CD4-positive, alpha-beta memory T cell (primary cell): ENCODE measurements at regions not wholly inside any gene's neighbourhood (a gene's known extent, or its start where the extent isn't known, plus 50 kb on each side); places are given as distances from the start of the nearest gene placed in this dataset.
A peak's percentile ranks its signal among the peaks of the same experiment; 100 is the strongest.

ENCODE experiments used
- CTCF ChIA-PET: fragments of 350-600 bp; sonication (Branson Sonifier 250); formaldehyde crosslinking; loops from one replicate; lab custom pipeline; 2021; ENCODE audit warnings: inconsistent platforms; ENCODE audit not compliant: partially characterized antibody; lab: Charles Lee
- POLR2A ChIA-PET: fragments of 350-600 bp; sonication (Branson Sonifier 250); formaldehyde crosslinking; loops from one replicate; lab custom pipeline; 2021; ENCODE audit not compliant: partially characterized antibody; lab: Charles Lee
- DNase-seq, 5 donors: peaks; one replicate each; pipeline versions ENCODE4 v3.0.0 to v3.0.0-alpha.2; 2020 to 2022; ENCODE audit warnings: mixed read lengths in 1 of 5
- H3K27ac ChIP-seq: one replicate; pipeline ENCODE4 v1.7.0; 2013; ENCODE audit warnings: low read depth, low read length
- H3K27me3 ChIP-seq: 2 replicates; pipeline ENCODE4 v1.7.0; 2013; ENCODE audit warnings: mild to moderate bottlenecking, low read length, moderate library complexity; ENCODE audit not compliant: insufficient read depth
- H3K36me3 ChIP-seq: 2 replicates; pipeline ENCODE4 v1.7.0; 2013; ENCODE audit warnings: mild to moderate bottlenecking, low read length, moderate library complexity; ENCODE audit not compliant: insufficient read depth
- H3K4me1 ChIP-seq: 2 replicates; pipeline ENCODE4 v1.7.0; 2013; ENCODE audit warnings: mild to moderate bottlenecking, low read length, moderate library complexity; ENCODE audit not compliant: insufficient read depth
- H3K4me3 ChIP-seq, 2 donors: one replicate each; pipeline ENCODE4 v1.7.0; 2013; ENCODE audit warnings: low read length in 2 of 2, mild to moderate bottlenecking in 1 of 2
- H3K9me3 ChIP-seq, 2 donors: one replicate each; pipeline ENCODE4 v1.7.0; 2013; ENCODE audit warnings: low read length in 2 of 2, control low read depth in 1 of 2; ENCODE audit not compliant: control insufficient read depth in 1 of 2
- H3K27ac Mint-ChIP-seq, 7 donors: one replicate each; pipeline ENCODE4 v1.8.0; 2020 to 2021; ENCODE audit warnings: mixed read lengths in 7 of 7, mild to moderate bottlenecking in 6 of 7, inconsistent platforms in 3 of 7, moderate library complexity in 3 of 7
- H3K27me3 Mint-ChIP-seq, 2 donors: one replicate each; pipeline ENCODE4 v1.8.0; 2020 to 2021; ENCODE audit warnings: mixed read lengths in 2 of 2
- H3K36me3 Mint-ChIP-seq, 2 donors: one replicate each; pipeline ENCODE4 v1.8.0; 2020 to 2021; ENCODE audit warnings: mixed read lengths in 2 of 2, inconsistent platforms in 1 of 2, mild to moderate bottlenecking in 1 of 2
- H3K4me1 Mint-ChIP-seq, 4 donors: one replicate each; pipeline ENCODE4 v1.8.0; 2020 to 2021; ENCODE audit warnings: mixed read lengths in 4 of 4, mild to moderate bottlenecking in 1 of 4
- H3K4me3 Mint-ChIP-seq, 8 donors: one replicate each; pipeline ENCODE4 v1.8.0; 2020 to 2021; ENCODE audit warnings: mixed read lengths in 8 of 8, mild to moderate bottlenecking in 7 of 8, moderate library complexity in 6 of 8, inconsistent platforms in 3 of 8
- H3K9me3 Mint-ChIP-seq, 8 donors: one replicate each; pipeline ENCODE4 v1.8.0; 2020 to 2021; ENCODE audit warnings: mixed read lengths in 8 of 8, mild to moderate bottlenecking in 5 of 8, inconsistent platforms in 3 of 8, moderate library complexity in 1 of 8
- intact Hi-C: fragments of 100-400 bp; cut with micrococcal nuclease; formaldehyde crosslinking; loops from one replicate; pipeline ENCODE4 v1.15.1; 2023

DNA sequence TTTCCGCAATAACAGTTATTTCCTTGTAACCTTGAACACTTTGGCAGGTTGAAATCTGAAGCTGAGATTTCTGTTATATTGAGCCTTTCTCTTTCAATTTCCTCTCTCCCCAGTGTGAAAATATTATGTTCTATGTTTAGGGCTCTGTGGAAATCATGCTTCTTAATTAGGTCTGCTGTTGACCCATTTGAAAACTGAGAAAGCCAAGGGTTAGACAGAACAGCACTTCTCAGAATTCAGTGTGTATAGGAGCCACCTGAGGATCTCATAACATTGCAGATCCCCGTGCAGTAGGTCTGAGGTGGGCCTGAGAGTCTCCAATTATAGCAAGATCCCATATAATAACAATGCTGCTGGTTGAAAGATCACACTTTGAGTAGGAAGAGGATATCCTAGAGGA lies 230.2 kb upstream of the NT5C1B start:
- H3K27ac ChIP-seq = no peak overlapping the region
- CTCF ChIA-PET = no interaction called here
- peaks cover 0 to 2% (median 0%) of the 10 kb centered on the region in 8 donors for H3K9me3 Mint-ChIP-seq

DNA sequence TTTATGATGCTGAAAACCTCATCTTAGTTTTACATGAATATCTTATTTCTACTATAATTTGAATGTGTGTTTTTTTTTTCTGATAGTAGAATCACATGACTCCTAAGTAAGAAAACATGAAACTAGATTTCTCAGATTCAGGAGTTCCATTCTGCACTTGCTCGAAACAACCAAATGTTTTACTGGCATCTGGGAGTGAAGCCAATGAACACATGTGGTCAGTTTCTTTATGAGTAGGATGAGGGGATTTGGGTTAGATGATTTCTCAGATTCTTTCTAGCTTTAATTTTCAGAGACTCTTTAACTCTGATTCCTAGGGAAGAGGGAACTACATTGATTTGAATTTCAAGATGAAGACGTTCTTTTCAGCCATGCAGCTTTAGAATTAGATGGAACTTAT lies 225.0 kb upstream of the NT5C1B start:
- H3K27me3 Mint-ChIP-seq = no peaks in the 10 kb centered on the region
- H3K36me3 Mint-ChIP-seq = peaks cover 3 to 10% of the 10 kb centered on the region in 2 donors
- no peak overlapping the region for H3K27ac Mint-ChIP-seq
- Histone ChIP-seq H3K4me1 (no peaks in the 10 kb centered on the region), H3K4me3 (no peak overlapping the region), H3K9me3 (no peaks in the 10 kb centered on the region), H3K27ac (no peak overlapping the region), H3K27me3 (no peaks in the 10 kb centered on the region), H3K36me3 (no peaks in the 10 kb centered on the region)
- ChIA-PET POLR2A (no interaction called here), CTCF (no interaction called here)
- no peak for DNase-seq
- H3K4me1 Mint-ChIP-seq = no peaks in the 10 kb centered on the region
- no peak overlapping the region for H3K4me3 Mint-ChIP-seq
- H3K9me3 Mint-ChIP-seq = no peaks in the 10 kb centered on the region
- intact Hi-C loops = no loop called here

More for the DNA sequence above, 230.2 kb upstream of the NT5C1B start:
- Histone ChIP-seq H3K4me3 (no peak overlapping the region), H3K36me3 (no peaks in the 10 kb centered on the region), H3K9me3 (no peaks in the 10 kb centered on the region), H3K4me1 (no peaks in the 10 kb centered on the region), H3K27me3 (no peaks in the 10 kb centered on the region)
- POLR2A ChIA-PET = no interaction called here
- Mint-ChIP-seq H3K36me3 (peaks cover 3 to 14% of the 10 kb centered on the region in 2 donors), H3K27ac (no peak overlapping the region), H3K27me3 (no peaks in the 10 kb centered on the region), H3K4me1 (no peaks in the 10 kb centered on the region), H3K4me3 (no peak overlapping the region)
- DNase-seq = no peak
- intact Hi-C loops = no loop called here

DNA sequence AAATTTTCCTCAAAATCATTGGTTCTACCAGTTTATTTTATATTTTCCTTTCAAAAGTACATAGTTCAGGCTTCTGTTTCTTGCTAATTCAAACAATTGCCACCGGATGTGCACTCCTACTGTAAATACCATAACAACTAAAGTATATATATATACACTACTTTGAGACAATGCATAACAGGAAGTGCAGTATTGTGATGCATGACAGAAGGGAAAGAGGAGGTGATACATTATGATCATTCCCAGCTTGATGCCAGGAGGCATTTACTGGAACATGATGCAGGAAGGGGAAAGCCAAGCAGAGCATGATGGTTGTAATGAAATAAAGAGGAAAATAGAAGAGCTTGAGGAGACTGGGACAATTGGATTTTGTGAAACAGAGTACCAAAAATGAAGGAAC lies 215.2 kb upstream of the NT5C1B start:
- Mint-ChIP-seq H3K4me1 (no peaks in the 10 kb centered on the region), H3K27me3 (no peaks in the 10 kb centered on the region), H3K27ac (no peak overlapping the region), H3K9me3 (peaks cover 0 to 7% (median 0%) of the 10 kb centered on the region in 8 donors), H3K36me3 (peaks cover 0 to 17% of the 10 kb centered on the region in 2 donors), H3K4me3 (no peak overlapping the region)
- H3K27ac ChIP-seq = no peak overlapping the region
- ChIA-PET POLR2A (no interaction called here), CTCF (no interaction called here)
- no peak for DNase-seq
- no peaks in the 10 kb centered on the region for H3K4me1 ChIP-seq
- H3K27me3 ChIP-seq = no peaks in the 10 kb centered on the region
- H3K36me3 ChIP-seq = no peaks in the 10 kb centered on the region
- intact Hi-C loops = no loop called here
- no peaks in the 10 kb centered on the region for H3K9me3 ChIP-seq
- no peak overlapping the region for H3K4me3 ChIP-seq

DNA sequence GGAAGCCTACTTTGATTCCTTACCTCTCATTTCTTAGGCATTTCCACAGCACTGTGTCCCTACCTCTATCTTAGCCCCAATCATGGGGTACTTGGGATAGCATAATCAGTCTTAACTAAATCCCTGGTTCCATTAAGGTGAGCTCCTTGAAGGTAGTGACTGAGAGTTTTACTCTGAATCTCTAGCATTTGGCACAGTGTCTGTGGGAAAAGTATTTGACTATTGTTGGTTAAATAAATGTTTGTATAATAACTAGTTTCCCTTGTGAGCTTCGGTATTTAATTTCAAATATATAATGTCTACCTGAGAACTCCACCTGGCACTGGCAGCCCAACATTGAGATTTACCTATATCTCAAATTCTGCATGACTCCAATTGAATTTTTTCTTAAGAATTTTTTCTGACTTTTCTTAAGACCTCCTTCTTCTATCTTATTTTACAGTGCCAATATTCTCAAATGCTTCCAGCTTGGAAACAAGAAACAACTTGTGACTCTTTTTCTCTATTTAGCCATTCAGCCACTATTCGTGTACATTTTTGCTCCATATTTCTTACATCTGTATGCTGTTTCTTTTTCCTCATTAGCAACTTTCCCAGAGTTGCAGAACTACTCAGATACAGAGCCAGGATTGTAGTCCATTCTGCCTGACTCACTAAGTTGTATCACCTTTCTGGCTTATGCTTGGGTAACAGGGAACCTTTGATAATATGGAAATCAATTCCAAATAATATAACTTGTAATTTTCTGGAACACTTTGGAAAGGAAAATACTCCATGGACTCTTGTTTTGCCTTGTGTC lies 214.0 kb upstream of the NT5C1B start:
- Histone ChIP-seq H3K36me3 (no peaks in the 10 kb centered on the region), H3K9me3 (no peaks in the 10 kb centered on the region), H3K4me3 (no peak overlapping the region), H3K27me3 (no peaks in the 10 kb centered on the region), H3K4me1 (no peaks in the 10 kb centered on the region), H3K27ac (no peak overlapping the region)
- CTCF ChIA-PET = no interaction called here
- DNase-seq = no peak
- Mint-ChIP-seq H3K36me3 (peaks cover 0 to 18% of the 10 kb centered on the region in 2 donors), H3K4me1 (no peaks in the 10 kb centered on the region), H3K9me3 (peaks cover 0 to 7% (median 0%) of the 10 kb centered on the region in 8 donors), H3K27ac (no peak overlapping the region), H3K27me3 (no peaks in the 10 kb centered on the region), H3K4me3 (no peak overlapping the region)
- POLR2A ChIA-PET = no interaction called here
- intact Hi-C loops = no loop called here

DNA sequence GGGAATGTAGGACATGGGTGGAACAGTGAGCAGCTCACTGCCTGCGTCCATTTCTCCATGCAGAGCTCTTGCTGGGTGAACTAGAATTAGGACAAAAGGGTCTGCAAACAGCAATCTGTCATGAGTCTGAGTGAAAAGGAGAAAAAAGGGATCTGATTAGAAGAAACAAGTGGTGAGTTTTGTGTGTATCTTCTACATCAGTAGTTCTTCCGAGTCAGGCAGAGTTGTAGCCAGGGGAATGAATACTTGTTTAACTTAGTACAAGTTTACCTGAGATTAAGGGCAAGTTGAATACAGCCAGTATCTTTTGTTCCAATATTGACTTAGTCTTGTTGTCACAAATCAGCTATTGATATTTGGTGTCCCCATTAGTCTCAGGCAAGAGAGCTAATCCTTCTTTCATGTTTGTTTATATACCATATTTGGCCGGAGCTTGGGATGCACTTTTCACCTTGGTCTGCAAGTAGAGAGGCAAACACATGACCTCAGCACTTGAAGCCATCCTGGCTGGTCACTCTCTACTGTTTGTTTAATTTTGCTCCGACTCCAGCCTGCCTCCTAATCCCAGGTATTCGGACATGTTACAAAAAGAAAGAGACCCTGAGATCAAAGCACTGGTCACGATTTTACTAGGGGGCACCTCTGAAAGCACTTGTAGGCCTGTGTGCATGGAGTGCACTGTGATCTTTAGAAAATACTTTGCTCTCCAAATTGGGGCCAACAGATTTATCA lies 211.0 kb upstream of the NT5C1B start:
- ChIA-PET CTCF (interaction anchor here (1.5 kb wide), 1 partner anchor 20 kb away, joined by 3 read pairs; no protein-coding TSS in a partner anchor), POLR2A (no interaction called here)
- Histone ChIP-seq H3K4me3 (no peak overlapping the region), H3K9me3 (no peaks in the 10 kb centered on the region), H3K36me3 (no peaks in the 10 kb centered on the region), H3K27ac (no peak overlapping the region), H3K4me1 (no peaks in the 10 kb centered on the region), H3K27me3 (no peaks in the 10 kb centered on the region)
- no peaks in the 10 kb centered on the region for H3K27me3 Mint-ChIP-seq
- no peaks in the 10 kb centered on the region for H3K4me1 Mint-ChIP-seq
- H3K36me3 Mint-ChIP-seq = peaks cover 0 to 23% of the 10 kb centered on the region in 2 donors
- intact Hi-C loops = no loop called here
- no peak overlapping the region for H3K27ac Mint-ChIP-seq
- no peak for DNase-seq
- peaks cover 0 to 7% (median 0%) of the 10 kb centered on the region in 8 donors for H3K9me3 Mint-ChIP-seq
- H3K4me3 Mint-ChIP-seq = no peak overlapping the region

DNA sequence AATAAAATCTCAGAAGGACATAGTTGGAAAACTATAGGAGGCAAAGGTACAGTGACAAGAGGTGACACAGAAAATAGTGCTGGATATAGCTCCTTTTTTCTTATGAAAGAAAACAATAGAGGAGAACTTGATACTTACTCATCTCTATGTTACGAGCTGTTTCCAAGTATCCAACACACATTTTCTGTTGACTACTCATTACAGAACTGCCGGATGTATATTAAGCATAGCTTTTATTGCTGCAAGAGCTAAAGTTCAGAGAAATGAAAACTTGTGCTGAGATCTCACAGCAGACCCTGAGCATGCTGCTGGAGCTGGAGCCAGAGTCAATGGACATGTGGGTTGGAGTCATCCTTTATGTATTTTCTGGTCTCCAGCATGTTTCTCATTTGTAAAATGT lies 210.0 kb upstream of the NT5C1B start:
- Mint-ChIP-seq H3K9me3 (peaks cover 0 to 4% (median 0%) of the 10 kb centered on the region in 8 donors), H3K27me3 (no peaks in the 10 kb centered on the region)
- CTCF ChIA-PET = interaction anchor here (1.5 kb wide), 1 partner anchor 19 kb away, joined by 3 read pairs; no protein-coding TSS in a partner anchor

DNA sequence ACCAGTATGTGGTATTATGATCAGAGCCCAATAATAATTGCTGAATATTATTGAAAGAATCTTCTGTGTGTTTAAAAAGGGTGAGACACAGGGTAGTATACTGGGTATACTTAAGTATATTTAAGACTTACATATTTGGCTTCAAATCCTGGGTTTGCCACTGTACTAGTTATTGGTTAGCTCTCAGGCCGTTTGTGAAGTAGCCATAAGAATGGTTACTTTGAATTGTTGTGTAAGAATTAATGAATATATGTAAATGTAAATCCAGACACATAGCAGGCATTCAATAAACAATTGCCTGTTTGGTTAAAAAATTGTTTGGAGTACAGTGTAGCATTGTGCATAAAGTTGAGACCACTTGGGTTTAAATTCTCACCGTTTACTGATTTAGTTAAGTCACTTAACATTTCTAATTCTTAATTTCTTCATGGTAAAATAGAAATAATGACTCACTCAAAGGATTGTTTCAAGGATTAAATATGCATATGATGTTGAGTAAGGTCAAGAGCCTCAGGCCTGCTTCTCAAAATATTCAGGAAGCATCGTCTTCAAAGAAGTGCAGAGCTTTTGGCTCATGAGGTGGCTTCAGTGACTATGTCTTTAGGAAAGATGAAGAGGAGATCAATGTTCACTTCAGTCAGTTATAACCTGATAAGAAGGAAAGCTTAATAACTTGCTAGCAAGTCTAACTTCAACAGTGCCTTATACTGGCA lies 207.9 kb upstream of the NT5C1B start:
- H3K27ac ChIP-seq = no peak overlapping the region
- no peaks in the 10 kb centered on the region for H3K4me1 Mint-ChIP-seq
- H3K27me3 Mint-ChIP-seq = no peaks in the 10 kb centered on the region
- H3K4me3 Mint-ChIP-seq = no peak overlapping the region
- no peak overlapping the region for H3K27ac Mint-ChIP-seq
- peaks cover 0 to 33% of the 10 kb centered on the region in 2 donors for H3K36me3 Mint-ChIP-seq
- H3K4me1 ChIP-seq = no peaks in the 10 kb centered on the region
- DNase-seq = no peak
- ChIA-PET POLR2A (no interaction called here), CTCF (no interaction called here)
- no peak overlapping the region for H3K4me3 ChIP-seq
- no peaks in the 10 kb centered on the region for H3K27me3 ChIP-seq
- H3K36me3 ChIP-seq = no peaks in the 10 kb centered on the region
- H3K9me3 Mint-ChIP-seq = peaks cover 0 to 2% (median 0%) of the 10 kb centered on the region in 8 donors
- no peaks in the 10 kb centered on the region for H3K9me3 ChIP-seq
- intact Hi-C loops = no loop called here

More for the DNA sequence above, 210.0 kb upstream of the NT5C1B start:
- H3K27ac Mint-ChIP-seq = no peak overlapping the region
- peaks cover 0 to 23% of the 10 kb centered on the region in 2 donors for H3K36me3 Mint-ChIP-seq
- H3K9me3 ChIP-seq = no peaks in the 10 kb centered on the region
- H3K4me1 Mint-ChIP-seq = no peaks in the 10 kb centered on the region
- peak overlapping the region in 1 of 8 donors; percentile 11 for H3K4me3 Mint-ChIP-seq
- no peak for DNase-seq
- no peak overlapping the region for H3K27ac ChIP-seq
- intact Hi-C loops = no loop called here
- H3K4me3 ChIP-seq = no peak overlapping the region
- POLR2A ChIA-PET = no interaction called here
- no peaks in the 10 kb centered on the region for H3K4me1 ChIP-seq
- no peaks in the 10 kb centered on the region for H3K36me3 ChIP-seq
- H3K27me3 ChIP-seq = no peaks in the 10 kb centered on the region
